Fibroblast of lung (primary cell): ENCODE measurements at regions not wholly inside any gene's neighbourhood (a gene's known extent, or its start where the extent isn't known, plus 50 kb on each side); places are given as distances from the start of the nearest gene placed in this dataset.
"Not testable (repeated sequence)": the region's sequence is repeated elsewhere in the genome, so short reads cannot be mapped to it uniquely, and the experiment has no call there.

ENCODE experiments used
- DNase-seq, 2 donors: peaks; one replicate each; pipeline versions ENCODE4 v3.0.0 to v3.0.0-alpha.2; 2010; ENCODE audit warnings: low read depth in 2 of 2
- H2AFZ ChIP-seq: 2 replicates; pipeline ENCODE4 v1.5.1; 2012; ENCODE audit warnings: low read length, control low read depth, inconsistent platforms
- H3K27ac ChIP-seq: 2 replicates; pipeline ENCODE4 v1.5.1; 2011; ENCODE audit warnings: low read length, control low read depth; ENCODE audit not compliant: insufficient read depth
- H3K27me3 ChIP-seq: 2 replicates; pipeline ENCODE4 v1.5.1; 2011; ENCODE audit warnings: mild to moderate bottlenecking, low read length; ENCODE audit not compliant: control insufficient read depth, insufficient read depth
- H3K36me3 ChIP-seq: 2 replicates; pipeline ENCODE4 v1.5.1; 2011; ENCODE audit warnings: low read length; ENCODE audit not compliant: control insufficient read depth, insufficient read depth
- H3K4me1 ChIP-seq: 2 replicates; pipeline ENCODE4 v1.5.1; 2011; ENCODE audit warnings: low read length; ENCODE audit not compliant: control insufficient read depth, insufficient read depth; ENCODE audit errors: extremely low read depth
- H3K4me2 ChIP-seq: 2 replicates; pipeline ENCODE4 v1.5.1; 2011; ENCODE audit warnings: low read length, control low read depth; ENCODE audit not compliant: insufficient read depth; ENCODE audit errors: extremely low read depth
- H3K4me3 ChIP-seq, 4 experiments: fragments of 200-600 bp in 1 of 4; sonication (generic) in 1 of 4; replicated peaks in 1 of 4; 2 replicates each; pipeline ENCODE4 v1.5.1; 2011 to 2016; ENCODE audit warnings: low read length in 4 of 4, low read depth in 3 of 4, mild to moderate bottlenecking in 3 of 4, control low read depth in 2 of 4, inconsistent platforms in 1 of 4, mixed read lengths in 1 of 4; ENCODE audit not compliant: insufficient read depth in 1 of 4; ENCODE audit errors: control extremely low read depth in 1 of 4
- H3K79me2 ChIP-seq: 2 replicates; pipeline ENCODE4 v1.5.1; 2012; ENCODE audit warnings: mild to moderate bottlenecking, low read length, inconsistent platforms; ENCODE audit not compliant: control insufficient read depth, insufficient read depth
- H3K9ac ChIP-seq: 2 replicates; pipeline ENCODE4 v1.5.1; 2011; ENCODE audit warnings: mild to moderate bottlenecking, low read length, control low read depth; ENCODE audit not compliant: insufficient read depth
- H3K9me3 ChIP-seq: 2 replicates; pipeline ENCODE4 v1.5.1; 2012; ENCODE audit warnings: low read depth, low read length; ENCODE audit not compliant: control insufficient read depth, insufficient read depth
- H4K20me1 ChIP-seq: 2 replicates; pipeline ENCODE4 v1.5.1; 2011; ENCODE audit warnings: low read length; ENCODE audit not compliant: control insufficient read depth, insufficient read depth; ENCODE audit errors: extremely low read depth
- EZH2 ChIP-seq: IDR thresholded peaks from 2 replicates; pipeline ENCODE4 v1.5.1; 2012; ENCODE audit warnings: low read length, control low read depth, mild to moderate bottlenecking; ENCODE audit errors: missing control alignments
- TF ChIP-seq, protein P1 (sequence below), 2 donors: IDR thresholded peaks in 1 of 2; conservative IDR thresholded peaks in 1 of 2; 1 replicate in 1 of 2; 2 replicates in 1 of 2; pipeline ENCODE4 v1.5.1; 2011 to 2012; ENCODE audit warnings: low read length in 2 of 2, control low read depth in 1 of 2, inconsistent platforms in 1 of 2, low read depth in 1 of 2, mild to moderate bottlenecking in 1 of 2

DNA sequence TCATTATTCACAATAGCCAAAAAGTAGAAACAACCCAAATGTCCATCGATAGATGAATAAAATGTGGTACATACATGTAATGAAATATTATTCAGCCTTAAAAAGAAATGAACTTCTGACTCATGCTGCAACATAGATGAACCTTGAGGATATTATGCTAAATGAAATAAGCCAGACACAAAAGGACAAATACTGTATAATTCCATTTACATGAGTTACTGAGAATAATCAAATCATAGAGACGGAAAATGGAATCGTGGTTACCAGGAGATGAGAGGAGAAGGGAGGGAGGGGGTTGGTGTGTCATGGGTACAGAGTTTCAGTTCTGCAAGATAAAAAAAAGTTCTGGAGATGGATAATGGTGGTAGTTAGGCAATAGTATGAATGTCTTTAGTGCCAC is 184.1 kb downstream of the PSMG1 start:
- no peak overlapping the region for H3K27ac ChIP-seq
- no peaks in the 10 kb centered on the region for H3K9me3 ChIP-seq
- peak in 1 of 2 donors; percentile 29 for DNase-seq
- TF ChIP-seq, protein P1, sequence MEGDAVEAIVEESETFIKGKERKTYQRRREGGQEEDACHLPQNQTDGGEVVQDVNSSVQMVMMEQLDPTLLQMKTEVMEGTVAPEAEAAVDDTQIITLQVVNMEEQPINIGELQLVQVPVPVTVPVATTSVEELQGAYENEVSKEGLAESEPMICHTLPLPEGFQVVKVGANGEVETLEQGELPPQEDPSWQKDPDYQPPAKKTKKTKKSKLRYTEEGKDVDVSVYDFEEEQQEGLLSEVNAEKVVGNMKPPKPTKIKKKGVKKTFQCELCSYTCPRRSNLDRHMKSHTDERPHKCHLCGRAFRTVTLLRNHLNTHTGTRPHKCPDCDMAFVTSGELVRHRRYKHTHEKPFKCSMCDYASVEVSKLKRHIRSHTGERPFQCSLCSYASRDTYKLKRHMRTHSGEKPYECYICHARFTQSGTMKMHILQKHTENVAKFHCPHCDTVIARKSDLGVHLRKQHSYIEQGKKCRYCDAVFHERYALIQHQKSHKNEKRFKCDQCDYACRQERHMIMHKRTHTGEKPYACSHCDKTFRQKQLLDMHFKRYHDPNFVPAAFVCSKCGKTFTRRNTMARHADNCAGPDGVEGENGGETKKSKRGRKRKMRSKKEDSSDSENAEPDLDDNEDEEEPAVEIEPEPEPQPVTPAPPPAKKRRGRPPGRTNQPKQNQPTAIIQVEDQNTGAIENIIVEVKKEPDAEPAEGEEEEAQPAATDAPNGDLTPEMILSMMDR (conservative IDR thresholded peaks at IDR 0.05 in 1 of 2, IDR thresholded peaks at IDR 0.05 in 1 of 2; ENCODE audit: low read depth in 1 of 2, low read length in 2 of 2) = no peak
- TF ChIP-seq EZH2 = no peak
- no peaks in the 10 kb centered on the region for H4K20me1 ChIP-seq
- H3K36me3 ChIP-seq = no peaks in the 10 kb centered on the region
- H3K27me3 ChIP-seq = no peaks in the 10 kb centered on the region
- H3K4me3 ChIP-seq = no peak overlapping the region
- peaks cover 12% of the 10 kb centered on the region for H3K4me1 ChIP-seq
- H2AFZ ChIP-seq = no peak overlapping the region
- no peak overlapping the region for H3K4me2 ChIP-seq
- H3K79me2 ChIP-seq = no peaks in the 10 kb centered on the region
- no peak overlapping the region for H3K9ac ChIP-seq

DNA sequence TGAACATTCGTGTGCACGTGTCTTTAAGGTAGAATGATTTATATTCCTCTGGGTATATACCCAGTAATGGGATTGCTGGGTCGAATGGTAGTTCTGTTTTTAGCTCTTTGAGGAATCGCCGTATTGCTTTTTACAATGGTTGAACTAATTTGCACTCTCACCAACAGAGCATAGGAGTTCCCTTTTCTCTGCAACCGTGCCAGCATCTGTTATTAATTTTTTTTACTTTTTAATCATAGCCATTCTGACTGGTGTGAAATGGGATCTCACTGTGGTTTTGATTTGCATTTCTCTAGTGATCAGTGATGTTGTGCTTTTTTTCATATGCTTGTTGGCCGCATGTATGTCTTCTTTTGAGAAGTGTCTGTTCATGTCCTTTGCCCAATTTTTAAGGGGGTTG is 185.0 kb downstream of the PSMG1 start:
- H3K79me2 ChIP-seq, H2AFZ ChIP-seq, DNase-seq, H4K20me1 ChIP-seq, H3K27me3 ChIP-seq, H3K4me3 ChIP-seq, H3K9me3 ChIP-seq, H3K4me2 ChIP-seq, H3K27ac ChIP-seq, H3K36me3 ChIP-seq, H3K9ac ChIP-seq: not testable (repeated sequence)
- peaks cover 14% of the 10 kb centered on the region for H3K4me1 ChIP-seq

DNA sequence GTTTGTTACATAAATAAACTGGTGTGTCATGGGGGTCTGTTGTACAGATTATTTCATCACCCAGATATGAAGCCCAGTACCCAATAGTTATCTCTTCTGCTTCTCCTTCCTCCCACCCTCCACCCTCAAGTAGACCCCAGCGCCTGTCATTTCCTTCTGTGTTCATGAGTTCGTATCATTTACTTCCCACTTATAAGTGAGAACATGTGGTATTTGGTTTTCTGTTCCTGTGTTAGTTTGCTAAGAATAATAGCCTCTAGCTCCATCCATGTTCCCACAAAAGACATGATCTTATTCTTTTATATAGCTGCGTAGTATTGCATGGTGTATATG is 185.4 kb downstream of the PSMG1 start:
- H3K9me3 ChIP-seq, DNase-seq, H3K4me2 ChIP-seq: not testable (repeated sequence)

DNA sequence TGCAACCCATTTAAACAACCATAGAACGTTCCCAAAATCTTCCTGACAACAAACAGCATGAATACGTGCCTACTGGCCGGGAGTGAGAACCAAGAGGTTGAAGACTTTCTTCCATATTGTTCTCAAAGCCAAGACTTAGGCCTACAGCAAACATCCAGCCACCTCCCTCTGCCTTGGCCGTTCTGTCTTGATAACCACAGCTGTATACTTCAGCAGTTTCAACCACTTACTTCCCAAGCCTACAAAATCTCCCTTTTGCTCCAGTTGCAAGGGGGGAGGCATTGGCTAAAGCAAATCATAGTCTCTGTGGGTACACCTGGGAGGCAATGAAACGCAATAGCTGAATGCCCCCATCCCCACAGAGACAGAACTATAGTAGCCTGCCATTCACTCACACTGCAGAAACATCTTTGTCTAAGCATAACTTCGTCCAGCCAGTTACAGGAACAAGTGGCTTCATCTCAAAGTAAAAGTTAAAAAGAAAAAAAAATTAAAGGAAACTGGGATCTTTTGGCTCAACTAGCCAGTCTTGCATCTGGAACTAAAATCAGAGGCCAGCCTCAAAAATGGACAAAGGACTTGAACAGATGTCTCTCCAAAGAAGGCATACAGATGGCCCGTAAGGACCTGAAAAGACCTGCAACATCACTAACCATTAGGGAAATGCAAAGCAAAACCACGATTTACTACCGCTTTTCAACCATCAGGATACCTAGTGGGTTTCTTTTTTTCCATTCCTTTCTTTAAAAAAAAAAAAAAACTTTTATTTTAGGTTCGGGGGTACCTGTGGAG is 186.0 kb downstream of the PSMG1 start:
- H3K27ac ChIP-seq = no peak overlapping the region
- peaks cover 19% of the 10 kb centered on the region for H3K4me1 ChIP-seq
- no peaks in the 10 kb centered on the region for H3K79me2 ChIP-seq
- no peaks in the 10 kb centered on the region for H3K9me3 ChIP-seq
- no peak overlapping the region for H2AFZ ChIP-seq
- no peaks in the 10 kb centered on the region for H3K36me3 ChIP-seq
- no peak for DNase-seq
- H3K4me2 ChIP-seq = no peak overlapping the region
- no peak overlapping the region for H3K4me3 ChIP-seq
- H3K27me3 ChIP-seq = no peaks in the 10 kb centered on the region
- TF ChIP-seq, protein P1 (conservative IDR thresholded peaks at IDR 0.05 in 1 of 2, IDR thresholded peaks at IDR 0.05 in 1 of 2; ENCODE audit: low read depth in 1 of 2, low read length in 2 of 2) = no peak
- TF ChIP-seq EZH2 = no peak
- H4K20me1 ChIP-seq = no peaks in the 10 kb centered on the region
- no peak overlapping the region for H3K9ac ChIP-seq

More for the DNA sequence above, 185.4 kb downstream of the PSMG1 start:
- H3K27ac ChIP-seq, H3K27me3 ChIP-seq, H4K20me1 ChIP-seq, H3K9ac ChIP-seq, H3K36me3 ChIP-seq, H3K4me3 ChIP-seq, H3K79me2 ChIP-seq, H2AFZ ChIP-seq: not testable (repeated sequence)
- peaks cover 17% of the 10 kb centered on the region for H3K4me1 ChIP-seq
